OCI-LY3 (cell line): ENCODE measurements at regions not wholly inside any gene's neighbourhood (a gene's known extent, or its start where the extent isn't known, plus 50 kb on each side); places are given as distances from the start of the nearest gene placed in this dataset.

Experiments used
- EZH2phosphoT487 ChIP-seq: fragments of 200-600 bp; shearing (Covaris generic); IDR thresholded peaks from 2 replicates; pipeline ENCODE4 v1.6.1; 2018; ENCODE audit warnings: antibody characterized with exemption, mixed run types, low read depth
- TF ChIP-seq, protein P1 (sequence below): fragments of 200-600, 300-600 bp; sonication (generic); IDR thresholded peaks from 2 replicates; pipeline ENCODE4 v1.5.1; 2014; ENCODE audit warnings: antibody characterized with exemption, low read length, low read depth

DNA sequence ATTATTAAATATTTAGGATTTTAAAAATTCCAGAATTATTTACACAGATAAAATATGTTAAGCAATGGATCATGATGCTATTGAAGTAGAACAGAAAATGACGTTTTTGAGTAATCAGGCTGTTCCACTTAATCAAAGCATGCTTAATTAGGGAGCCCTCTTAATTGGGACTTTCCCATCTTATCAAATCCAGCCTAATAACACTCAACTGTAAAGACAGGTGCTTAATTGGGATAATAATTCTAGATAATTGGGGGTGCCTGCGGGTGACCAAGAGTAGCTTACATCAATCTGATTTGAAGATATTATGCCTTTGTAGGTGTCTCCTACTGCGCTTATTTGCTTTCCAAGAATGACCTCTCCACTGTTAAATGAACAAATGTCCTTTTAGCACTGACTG is 742.2 kb upstream of the SLITRK6 start:
- TF ChIP-seq, protein P1, sequence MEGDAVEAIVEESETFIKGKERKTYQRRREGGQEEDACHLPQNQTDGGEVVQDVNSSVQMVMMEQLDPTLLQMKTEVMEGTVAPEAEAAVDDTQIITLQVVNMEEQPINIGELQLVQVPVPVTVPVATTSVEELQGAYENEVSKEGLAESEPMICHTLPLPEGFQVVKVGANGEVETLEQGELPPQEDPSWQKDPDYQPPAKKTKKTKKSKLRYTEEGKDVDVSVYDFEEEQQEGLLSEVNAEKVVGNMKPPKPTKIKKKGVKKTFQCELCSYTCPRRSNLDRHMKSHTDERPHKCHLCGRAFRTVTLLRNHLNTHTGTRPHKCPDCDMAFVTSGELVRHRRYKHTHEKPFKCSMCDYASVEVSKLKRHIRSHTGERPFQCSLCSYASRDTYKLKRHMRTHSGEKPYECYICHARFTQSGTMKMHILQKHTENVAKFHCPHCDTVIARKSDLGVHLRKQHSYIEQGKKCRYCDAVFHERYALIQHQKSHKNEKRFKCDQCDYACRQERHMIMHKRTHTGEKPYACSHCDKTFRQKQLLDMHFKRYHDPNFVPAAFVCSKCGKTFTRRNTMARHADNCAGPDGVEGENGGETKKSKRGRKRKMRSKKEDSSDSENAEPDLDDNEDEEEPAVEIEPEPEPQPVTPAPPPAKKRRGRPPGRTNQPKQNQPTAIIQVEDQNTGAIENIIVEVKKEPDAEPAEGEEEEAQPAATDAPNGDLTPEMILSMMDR: no peak
- no peak for TF ChIP-seq EZH2phosphoT487
